ENCODE measurements at regions not wholly inside any gene's neighbourhood (a gene's known extent, or its start where the extent isn't known, plus 50 kb on each side); places are given as distances from the start of the nearest gene placed in this dataset.

DNA sequence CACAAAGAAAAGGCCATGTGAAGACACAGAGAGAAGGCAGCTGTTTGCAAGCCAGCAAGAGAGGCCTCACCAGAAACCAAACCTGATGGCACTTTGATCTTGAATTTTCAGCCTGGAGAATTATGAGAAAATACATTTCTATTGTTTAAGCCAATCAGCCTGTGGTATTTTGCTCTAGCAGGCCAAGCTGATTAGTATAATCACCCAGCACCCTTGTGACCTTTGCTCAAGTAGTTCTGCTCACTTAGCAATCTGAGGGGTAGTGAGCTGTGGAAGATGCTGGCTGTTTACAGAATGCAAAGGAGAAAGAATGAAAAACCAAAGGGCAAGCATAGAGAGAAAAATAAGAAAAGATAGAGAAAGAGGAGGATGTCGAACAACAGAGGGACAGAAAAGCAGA is 396.4 kb upstream of the BOD1L1 start:
- H4K5ac ChIP-seq (ENCODE audit: insufficient read length, low read depth, low read length): no peak overlapping the region
- no peaks in the 10 kb centered on the region for H3K79me2 ChIP-seq (ENCODE audit: control insufficient read depth in 1 of 2, insufficient read depth in 2 of 2, low read length in 2 of 2)
- no peak overlapping the region for H2AK5ac ChIP-seq (ENCODE audit: low read depth, low read length)
- peaks cover 0 to 3% (median 0%) of the 10 kb centered on the region in 4 experiments; a peak in 2 of 7 replicates for H3K4me1 ChIP-seq (replicated peaks in 1 of 4; ENCODE audit: control insufficient read depth in 3 of 4, insufficient read depth in 4 of 4, low read length in 3 of 4)
- whole genome bisulfite sequencing, 2 experiments (ENCODE audit: extremely low coverage in 1 of 2, insufficient coverage in 1 of 2, insufficient read length in 1 of 2, insufficient replicate concordance in 2 of 2, low coverage in 1 of 2, low lambda C conversion rate in 2 of 2, missing lambda C conversion rate in 1 of 2): 86% methylated on average over 1 of the region's 1 CpG; no CpG with 5 or more reads in 1 of the 2 experiments
- no peak overlapping the region for H3K4ac ChIP-seq (replicated peaks; ENCODE audit: insufficient read length, low read depth, low read length)
- TF ChIP-seq TBP (IDR thresholded peaks at IDR 0.05; ENCODE audit: low read depth, low read length) (no peak), BCL11A (IDR thresholded peaks at IDR 0.05; ENCODE audit: low read depth in 2 of 2, low read length in 2 of 2) (no peak), CHD2 (IDR thresholded peaks at IDR 0.05; ENCODE audit: low read length) (no peak), RAD21 (IDR thresholded peaks at IDR 0.05 in 1 of 2, conservative IDR thresholded peaks at IDR 0.05 in 1 of 2; ENCODE audit: low read depth in 2 of 2, low read length in 2 of 2) (no peak), CBX8 (IDR thresholded peaks at IDR 0.05; ENCODE audit: borderline replicate concordance, low read depth, low read length) (no peak), TEAD4 (IDR thresholded peaks at IDR 0.05; ENCODE audit: low read depth, low read length) (no peak), TCF12 (IDR thresholded peaks at IDR 0.05; ENCODE audit: low read depth, low read length) (no peak)
- TF ChIP-seq, protein P1, sequence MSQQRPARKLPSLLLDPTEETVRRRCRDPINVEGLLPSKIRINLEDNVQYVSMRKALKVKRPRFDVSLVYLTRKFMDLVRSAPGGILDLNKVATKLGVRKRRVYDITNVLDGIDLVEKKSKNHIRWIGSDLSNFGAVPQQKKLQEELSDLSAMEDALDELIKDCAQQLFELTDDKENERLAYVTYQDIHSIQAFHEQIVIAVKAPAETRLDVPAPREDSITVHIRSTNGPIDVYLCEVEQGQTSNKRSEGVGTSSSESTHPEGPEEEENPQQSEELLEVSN (IDR thresholded peaks at IDR 0.05): no peak
- no peaks in the 10 kb centered on the region for H3K23me2 ChIP-seq (ENCODE audit: low read depth, low read length)
- no peak overlapping the region for H3K4me2 ChIP-seq (ENCODE audit: insufficient read depth in 1 of 2, low read depth in 2 of 2, low read length in 2 of 2)
- no peaks in the 10 kb centered on the region for H3K27me3 ChIP-seq (replicated peaks in 1 of 4; ENCODE audit: control insufficient read depth in 3 of 4, extremely low read depth in 1 of 4, insufficient read depth in 3 of 4, low read length in 3 of 4)
- no peak overlapping the region for H3K9ac ChIP-seq (replicated peaks in 1 of 4; ENCODE audit: extremely low read depth in 1 of 4, low read depth in 3 of 4, low read length in 3 of 4)
- no peak overlapping the region for H2AFZ ChIP-seq (ENCODE audit: low read length)
- ChIA-PET CTCF (ENCODE audit: partially characterized antibody) (no interaction called here), POLR2A (ENCODE audit: partially characterized antibody) (no interaction called here)
- no peaks in the 10 kb centered on the region for H4K20me1 ChIP-seq (replicated peaks in 1 of 2; ENCODE audit: control insufficient read depth in 1 of 2, insufficient read depth in 2 of 2, low read length in 2 of 2)
- no peak overlapping the region for H3K56ac ChIP-seq (replicated peaks; ENCODE audit: insufficient read length, low read depth, low read length)
- H3K79me1 ChIP-seq (ENCODE audit: low read depth, low read length): no peaks in the 10 kb centered on the region
- no peak overlapping the region for H3K14ac ChIP-seq (ENCODE audit: insufficient read length)
- H2BK5ac ChIP-seq (ENCODE audit: low read depth, low read length): no peak overlapping the region
- H3K9me3 ChIP-seq (ENCODE audit: insufficient read depth in 2 of 2, low read depth in 1 of 2, low read length in 1 of 2): no peaks in the 10 kb centered on the region
- no peak overlapping the region for H3K4me3 ChIP-seq (ENCODE audit: extremely low read depth in 1 of 4, insufficient read depth in 2 of 4, low read depth in 3 of 4, low read length in 4 of 4)
- no peak for DNase-seq (ENCODE audit: low read depth in 1 of 2, low spot score in 2 of 2)
- no peak overlapping the region for H4K8ac ChIP-seq (ENCODE audit: extremely low read depth, insufficient read depth, low read length)
- no peak overlapping the region for H2BK20ac ChIP-seq (ENCODE audit: low read length)
- no peak overlapping the region for H2BK12ac ChIP-seq (ENCODE audit: low read depth, low read length)
- H3K23ac ChIP-seq (ENCODE audit: insufficient read length): no peak overlapping the region
- H3K27ac ChIP-seq (ENCODE audit: low read depth, low read length): no peak overlapping the region
- no peak overlapping the region for H2BK15ac ChIP-seq (ENCODE audit: low read length)
- FAIRE-seq: no peak
- no peak overlapping the region for H2BK120ac ChIP-seq (replicated peaks; ENCODE audit: low read depth, low read length)
- no peaks in the 10 kb centered on the region for H3K36me3 ChIP-seq (ENCODE audit: control insufficient read depth in 2 of 4, insufficient read depth in 4 of 4, low read length in 3 of 4)
- no peak overlapping the region for H3K18ac ChIP-seq (ENCODE audit: extremely low read depth, low read length)
- no peak overlapping the region for H4K91ac ChIP-seq (replicated peaks; ENCODE audit: insufficient read length, low read length)

Data from H1 (cell line).